ENCODE measurements at regions not wholly inside any gene's neighbourhood (a gene's known extent, or its start where the extent isn't known, plus 50 kb on each side); places are given as distances from the start of the nearest gene placed in this dataset.

DNA sequence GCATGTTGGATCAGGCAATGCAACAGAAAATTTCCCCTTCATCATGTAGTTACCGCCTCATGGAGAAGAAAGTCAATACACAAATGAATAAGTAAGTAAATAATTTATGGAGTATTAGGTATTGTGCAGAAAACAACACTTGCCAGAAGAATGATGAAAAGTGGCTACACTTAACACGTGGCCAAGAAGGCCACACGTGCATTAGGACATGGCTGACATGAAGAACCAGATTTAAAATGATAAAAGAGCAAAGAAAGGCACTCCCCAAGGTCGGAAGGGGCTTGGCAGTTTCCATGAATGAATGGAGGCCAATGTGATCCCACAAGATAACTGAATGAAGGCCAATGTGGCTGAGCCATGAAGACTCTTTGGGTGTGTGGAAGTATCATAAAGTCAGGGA is 447.2 kb downstream of the DOK5 start:
- H3K9ac ChIP-seq (ENCODE audit: extremely low read depth, insufficient read length, low read length): no peak overlapping the region
- H2AFZ ChIP-seq (ENCODE audit: low read length): no peak overlapping the region
- no peak overlapping the region for H3K4me2 ChIP-seq (ENCODE audit: insufficient read depth, insufficient read length, low read length)
- H3K4me1 Mint-ChIP-seq: no peaks in the 10 kb centered on the region
- H3K14ac ChIP-seq (ENCODE audit: insufficient read depth, low read length): no peak overlapping the region
- H3K27ac Mint-ChIP-seq: no peak overlapping the region
- H2BK20ac ChIP-seq (ENCODE audit: low read depth, low read length, poor library complexity, severe bottlenecking): no peak overlapping the region
- H3K23me2 ChIP-seq (ENCODE audit: insufficient read length, low read depth, low read length, poor library complexity, severe bottlenecking): no peaks in the 10 kb centered on the region
- no peaks in the 10 kb centered on the region for H3K9me3 ChIP-seq (ENCODE audit: control insufficient read depth, low read depth, low read length)
- H2BK5ac ChIP-seq (ENCODE audit: insufficient read length, low read length): no peak overlapping the region
- H3K23ac ChIP-seq (ENCODE audit: insufficient read length, low read depth, low read length): no peak overlapping the region
- no peaks in the 10 kb centered on the region for H3K4me1 ChIP-seq (ENCODE audit: insufficient read depth, low read length)
- no peaks in the 10 kb centered on the region for H3K27me3 ChIP-seq (ENCODE audit: insufficient read depth, low read length)
- WGBS (ENCODE audit: extremely low coverage, insufficient read length, low lambda C conversion rate): no CpG with 5 or more reads among the region's 4 CpGs
- H3K4ac ChIP-seq (ENCODE audit: low read depth, low read length): no peak overlapping the region
- no peak for TF ChIP-seq CTCF (conservative IDR thresholded peaks at IDR 0.05)
- no peak overlapping the region for H2BK12ac ChIP-seq (ENCODE audit: insufficient read length, low read depth, low read length)
- no peak overlapping the region for H2AK5ac ChIP-seq (ENCODE audit: insufficient read length, low read length)
- DNase-seq: no peak
- H3K79me1 ChIP-seq (ENCODE audit: insufficient read depth, low read depth, low read length, poor library complexity, severe bottlenecking): no peaks in the 10 kb centered on the region
- no peak overlapping the region for H2BK120ac ChIP-seq (ENCODE audit: low read depth, low read length, poor library complexity, severe bottlenecking)
- H3K27ac ChIP-seq (ENCODE audit: insufficient read length, low read depth, low read length): no peak overlapping the region
- no peak overlapping the region for H4K8ac ChIP-seq (replicated peaks; ENCODE audit: insufficient read length, low read depth, low read length)
- no peak overlapping the region for H2BK15ac ChIP-seq (ENCODE audit: low read depth, low read length)
- no peak overlapping the region for H3K18ac ChIP-seq (ENCODE audit: insufficient read length, low read depth, low read length)
- no peak overlapping the region for H3T11ph ChIP-seq (ENCODE audit: low read length)
- no peaks in the 10 kb centered on the region for H3K79me2 ChIP-seq (ENCODE audit: insufficient read depth, low read length)
- no peak overlapping the region for H3K56ac ChIP-seq (ENCODE audit: insufficient read length, low read depth, low read length)
- peaks cover 2 to 3% of the 10 kb centered on the region in 2 experiments; a peak in 1 of 5 replicates for H3K9me3 Mint-ChIP-seq
- H4K20me1 ChIP-seq (ENCODE audit: control insufficient read depth, insufficient read depth, insufficient read length): no peaks in the 10 kb centered on the region
- no peak overlapping the region for H4K91ac ChIP-seq (ENCODE audit: insufficient read length, low read depth, low read length)
- H4K5ac ChIP-seq (ENCODE audit: insufficient read length, low read depth, low read length): no peak overlapping the region
- H3K27me3 Mint-ChIP-seq (ENCODE audit: low read depth): no peaks in the 10 kb centered on the region; the same call in 1 of the 2 replicates
- no peaks in the 10 kb centered on the region for H3K36me3 Mint-ChIP-seq (ENCODE audit: insufficient read depth in 1 of 3, low read depth in 3 of 3)
- H3K4me3 Mint-ChIP-seq: no peak overlapping the region

All from H9 (cell line).